ENCODE measurements at regions not wholly inside any gene's neighbourhood (a gene's known extent, or its start where the extent isn't known, plus 50 kb on each side); places are given as distances from the start of the nearest gene placed in this dataset.
"Not testable (repeated sequence)": the region's sequence is repeated elsewhere in the genome, so short reads cannot be mapped to it uniquely, and the experiment has no call there.

DNA sequence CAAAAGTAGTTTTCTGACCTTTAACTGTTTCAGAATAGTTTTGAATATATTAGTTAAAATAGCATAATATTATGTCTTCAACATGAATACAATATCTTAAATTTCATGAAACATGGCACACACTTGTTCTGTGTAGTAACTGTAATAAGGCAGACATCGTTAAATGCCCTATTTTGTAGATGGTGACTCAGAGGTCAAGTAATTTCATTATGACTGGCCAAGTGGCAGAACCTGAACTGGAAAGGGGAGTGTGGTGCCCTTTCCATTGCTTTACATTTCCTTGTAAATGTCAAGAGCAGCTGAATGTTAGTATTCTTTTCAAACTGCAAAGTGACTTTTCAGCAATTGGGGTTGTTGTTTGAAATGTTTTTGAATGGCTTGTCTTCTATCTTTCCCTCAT, 201.2 kb upstream of the CDKN2B start:
- Histone ChIP-seq H3K4me1 (peaks cover 4% of the 10 kb centered on the region; the same call in 1 of the 2 replicates), H3K27me3 (ENCODE audit: low read depth) (no peaks in the 10 kb centered on the region), H3K4me3 (no peak overlapping the region), H3K36me3 (replicated peaks) (no peaks in the 10 kb centered on the region), H3K9me3 (no peaks in the 10 kb centered on the region)
- in situ Hi-C loops (cut with MboI; ENCODE audit: low sequenced_read_pairs): no loop called here
- DNase-seq (ENCODE audit: low spot score in 2 of 2): no peak

DNA sequence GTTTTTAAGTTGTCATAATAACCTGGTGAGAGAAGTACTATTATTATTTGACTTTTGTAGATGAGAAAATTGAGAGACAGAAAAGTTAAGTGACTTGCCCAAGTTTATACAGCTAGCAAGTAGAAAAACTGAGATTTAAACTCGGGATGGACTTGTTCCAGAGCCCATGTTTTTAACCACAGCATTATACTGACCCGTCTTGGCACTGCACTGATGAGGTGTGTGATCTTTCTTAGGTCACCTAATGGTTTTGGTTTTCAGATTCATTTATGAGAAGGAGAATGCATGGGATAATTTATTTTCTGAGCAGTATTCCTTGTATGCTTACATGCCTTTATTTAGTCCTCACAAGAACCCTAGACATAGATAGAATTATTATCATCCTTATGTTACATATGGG, 201.8 kb upstream of the CDKN2B start:
- Histone ChIP-seq H3K9me3 (no peaks in the 10 kb centered on the region), H3K4me3 (no peak overlapping the region), H3K36me3 (replicated peaks) (no peaks in the 10 kb centered on the region), H3K27me3 (ENCODE audit: low read depth) (no peaks in the 10 kb centered on the region), H3K4me1 (peaks cover 8% of the 10 kb centered on the region; the same call in 1 of the 2 replicates)
- in situ Hi-C loops (cut with MboI; ENCODE audit: low sequenced_read_pairs): no loop called here
- DNase-seq (ENCODE audit: low spot score in 2 of 2): no peak

DNA sequence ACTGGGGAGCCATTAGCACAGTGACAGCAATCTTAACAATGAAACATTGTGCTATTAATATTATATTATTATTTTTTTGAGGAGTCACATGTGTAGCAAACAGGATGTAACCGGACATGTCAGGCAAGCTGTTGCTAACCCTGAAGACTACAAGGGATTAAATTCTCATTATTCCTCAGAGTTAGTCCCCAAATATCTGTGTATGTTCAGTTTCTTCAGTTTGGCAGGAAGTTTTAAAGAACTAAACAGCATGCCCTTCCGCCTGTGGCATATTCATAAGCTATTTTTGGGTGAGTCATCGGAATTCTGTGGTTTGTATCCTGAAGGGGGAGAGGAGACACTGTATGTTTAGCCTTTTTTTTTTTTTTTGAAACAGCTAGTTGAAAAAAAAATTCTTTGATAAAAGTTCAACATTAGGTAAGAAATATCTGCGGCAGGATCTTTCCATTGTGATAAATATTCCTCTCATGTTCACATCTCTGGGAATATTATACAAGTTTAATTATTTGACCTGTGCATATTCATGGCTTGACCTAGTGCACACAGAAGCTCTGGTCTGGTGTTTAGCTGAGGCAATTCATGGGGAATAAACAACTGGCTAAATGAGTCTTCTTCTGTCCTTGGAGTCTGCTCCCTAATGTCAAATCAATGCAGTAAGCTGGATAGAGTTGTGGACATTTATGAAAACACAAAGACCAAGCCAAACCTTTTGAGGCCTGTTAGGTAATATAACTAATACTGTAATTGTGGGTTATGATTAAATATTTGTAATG, 202.7 kb upstream of the CDKN2B start:
- DNase-seq (ENCODE audit: low spot score in 2 of 2): no peak
- in situ Hi-C loops (cut with MboI; ENCODE audit: low sequenced_read_pairs): no loop called here
- Histone ChIP-seq H3K4me3 (no peak overlapping the region), H3K36me3 (replicated peaks) (no peaks in the 10 kb centered on the region), H3K9me3 (no peaks in the 10 kb centered on the region), H3K4me1 (peaks cover 8% of the 10 kb centered on the region; the same call in 1 of the 2 replicates), H3K27me3 (ENCODE audit: low read depth) (no peaks in the 10 kb centered on the region)

DNA sequence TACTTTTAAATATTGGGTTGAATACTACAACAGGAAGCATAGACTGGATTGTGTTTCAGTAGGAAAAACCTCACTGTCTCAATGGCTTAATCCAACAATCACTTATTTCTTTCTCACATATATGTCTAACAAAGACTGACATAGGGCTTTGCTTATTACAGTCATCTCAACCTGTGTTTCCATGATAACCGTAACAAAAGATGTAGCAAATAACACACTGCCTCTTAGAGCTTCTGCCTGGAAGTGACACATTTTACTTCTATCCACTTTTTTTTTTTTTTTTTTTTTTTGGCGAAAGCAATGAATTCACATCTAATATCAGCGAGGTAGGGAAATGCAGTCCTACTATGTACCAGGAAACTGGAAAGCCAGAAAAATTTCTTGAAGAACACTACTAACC, 204.9 kb upstream of the CDKN2B start:
- in situ Hi-C loops (cut with MboI; ENCODE audit: low sequenced_read_pairs): no loop called here
- Histone ChIP-seq H3K4me1 (peaks cover 13% of the 10 kb centered on the region), H3K9me3 (no peaks in the 10 kb centered on the region), H3K4me3 (no peak overlapping the region), H3K27me3 (ENCODE audit: low read depth) (no peaks in the 10 kb centered on the region), H3K36me3 (replicated peaks) (no peaks in the 10 kb centered on the region)
- no peak for DNase-seq (ENCODE audit: low spot score in 2 of 2)

DNA sequence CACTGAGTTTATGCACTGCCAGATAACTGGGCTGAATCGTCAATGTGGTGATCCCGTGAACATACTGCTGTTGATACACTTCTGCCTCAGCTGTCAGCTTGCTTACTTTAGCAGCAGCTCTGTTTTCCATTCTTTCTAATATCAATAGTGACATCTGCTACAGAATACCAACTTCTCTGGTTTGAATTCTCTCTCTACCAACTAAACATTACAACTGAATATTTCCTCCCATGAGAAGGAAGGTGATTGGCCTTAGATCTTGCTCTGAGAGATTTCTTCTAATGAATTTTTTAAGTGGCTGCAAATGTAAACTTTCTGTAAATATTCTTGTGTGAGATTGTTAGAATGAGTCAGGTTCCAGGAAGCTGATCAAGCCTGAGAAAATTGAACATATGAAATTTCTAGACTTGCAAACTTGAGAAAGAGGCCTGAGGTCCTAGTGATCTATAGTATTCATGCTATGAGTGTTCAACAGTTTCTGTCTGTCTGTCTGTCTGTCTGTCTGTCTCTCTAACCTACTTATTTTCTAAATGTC, 205.5 kb upstream of the CDKN2B start:
- H3K36me3 ChIP-seq (replicated peaks): no peaks in the 10 kb centered on the region
- H3K4me3 ChIP-seq: no peak overlapping the region
- H3K4me1 ChIP-seq: peaks cover 16% of the 10 kb centered on the region
- in situ Hi-C loops (cut with MboI; ENCODE audit: low sequenced_read_pairs): no loop called here
- no peaks in the 10 kb centered on the region for H3K27me3 ChIP-seq (ENCODE audit: low read depth)
- DNase-seq (ENCODE audit: low spot score in 2 of 2): no peak
- H3K9me3 ChIP-seq: no peaks in the 10 kb centered on the region

DNA sequence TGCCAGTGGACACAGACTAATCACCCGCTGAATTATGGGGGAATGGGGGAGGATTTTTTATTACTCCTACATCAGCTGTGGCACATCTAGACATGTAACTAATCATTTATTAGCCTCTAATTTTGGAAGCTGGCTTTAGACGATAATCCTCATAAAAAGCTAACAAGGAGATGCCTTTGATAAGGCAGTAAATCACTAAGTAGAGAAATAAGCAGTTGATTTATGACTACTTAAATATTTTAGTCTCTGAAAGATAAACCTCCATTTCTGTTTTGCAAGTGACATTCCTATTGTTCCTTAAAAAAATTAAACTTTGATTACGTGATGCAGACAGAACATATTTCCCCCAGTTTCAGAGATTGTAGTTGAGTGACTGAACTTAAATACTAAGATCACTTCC, 206.4 kb upstream of the CDKN2B start:
- Histone ChIP-seq H3K4me3 (no peak overlapping the region), H3K4me1 (peaks cover 16% of the 10 kb centered on the region), H3K36me3 (replicated peaks) (no peaks in the 10 kb centered on the region), H3K9me3 (no peaks in the 10 kb centered on the region), H3K27me3 (ENCODE audit: low read depth) (no peaks in the 10 kb centered on the region)
- DNase-seq (ENCODE audit: low spot score in 2 of 2): no peak
- in situ Hi-C loops (cut with MboI; ENCODE audit: low sequenced_read_pairs): no loop called here

DNA sequence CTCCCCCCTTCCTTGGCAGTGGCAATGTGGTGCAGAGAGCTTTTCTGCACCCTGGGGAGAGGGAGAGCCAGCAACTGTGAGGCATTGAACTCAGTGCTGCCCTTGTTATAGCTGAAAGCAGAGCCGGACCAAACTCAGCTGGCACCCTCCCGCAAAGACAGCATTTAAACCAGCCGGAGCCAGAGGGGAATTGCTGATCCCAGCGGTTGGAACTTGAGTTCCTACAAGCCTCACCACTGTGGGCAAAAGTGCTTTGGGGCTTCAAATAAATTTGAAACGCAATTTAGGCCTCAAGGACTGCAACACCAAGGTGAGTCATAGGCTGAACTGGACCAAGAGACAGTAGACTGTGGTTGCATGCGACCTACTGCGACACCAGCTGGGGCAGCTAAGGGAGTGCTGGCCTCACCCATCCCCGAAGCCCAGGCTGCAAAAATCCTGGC, 207.6 kb upstream of the CDKN2B start:
- in situ Hi-C loops (cut with MboI; ENCODE audit: low sequenced_read_pairs): no loop called here
- no peaks in the 10 kb centered on the region for H3K9me3 ChIP-seq
- H3K4me3 ChIP-seq: no peak overlapping the region
- H3K27me3 ChIP-seq (ENCODE audit: low read depth): no peaks in the 10 kb centered on the region
- DNase-seq (ENCODE audit: low spot score in 2 of 2): no peak
- H3K4me1 ChIP-seq: peaks cover 16% of the 10 kb centered on the region
- no peaks in the 10 kb centered on the region for H3K36me3 ChIP-seq (replicated peaks)

DNA sequence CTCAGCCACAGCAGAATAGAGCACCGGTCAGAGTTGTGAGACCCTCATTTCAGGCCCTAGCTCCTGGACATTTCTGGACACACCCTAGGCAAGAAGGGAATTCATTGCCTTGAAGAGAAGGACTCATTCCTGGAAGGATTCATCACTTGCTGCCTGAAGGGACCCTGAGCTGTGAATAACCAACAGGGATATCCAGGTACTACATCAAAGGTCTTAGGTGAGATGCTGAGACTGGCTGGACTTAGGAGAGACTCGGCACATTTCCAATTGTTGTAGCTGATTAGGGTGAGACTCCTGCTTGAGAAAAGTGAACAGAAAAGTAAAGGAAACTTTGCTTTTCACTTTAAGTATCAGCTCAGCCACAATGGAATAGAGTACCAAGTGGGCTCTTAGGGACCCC, 208.1 kb upstream of the CDKN2B start:
- Histone ChIP-seq H3K4me3 (no peak overlapping the region), H3K36me3 (replicated peaks) (no peaks in the 10 kb centered on the region), H3K9me3 (no peaks in the 10 kb centered on the region), H3K27me3 (ENCODE audit: low read depth) (no peaks in the 10 kb centered on the region), H3K4me1 (peaks cover 16% of the 10 kb centered on the region)
- in situ Hi-C loops (cut with MboI; ENCODE audit: low sequenced_read_pairs): no loop called here
- no peak for DNase-seq (ENCODE audit: low spot score in 2 of 2)

DNA sequence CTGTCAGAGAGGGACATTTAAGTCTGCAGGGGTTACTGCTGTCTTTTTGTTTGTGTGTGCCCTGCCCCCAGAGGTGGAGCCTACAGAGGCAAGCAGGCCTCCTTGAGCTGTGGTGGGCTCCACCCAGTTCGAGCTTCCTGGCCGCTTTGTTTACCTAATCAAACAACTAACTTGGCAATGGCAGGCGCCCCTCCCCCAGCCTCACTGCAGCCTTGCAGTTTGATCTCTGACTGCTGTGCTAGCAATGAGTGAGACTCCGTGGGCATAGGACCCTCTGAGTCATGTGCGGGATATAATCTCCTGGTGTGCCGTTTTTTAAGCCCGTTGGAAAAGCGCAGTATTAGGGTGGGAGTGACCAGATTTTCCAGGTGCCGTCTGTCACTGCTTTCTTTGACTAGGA, 216.8 kb upstream of the CDKN2B start:
- not testable (repeated sequence) for DNase-seq (ENCODE audit: low spot score in 2 of 2); H3K4me3 ChIP-seq; H3K36me3 ChIP-seq (replicated peaks); H3K27me3 ChIP-seq (ENCODE audit: low read depth); H3K4me1 ChIP-seq; H3K9me3 ChIP-seq
- in situ Hi-C loops (cut with MboI; ENCODE audit: low sequenced_read_pairs): loop anchor here (25.0 kb wide), 1 partner anchor 214 kb away; the partner anchor contains the start of gene CDKN2B

DNA sequence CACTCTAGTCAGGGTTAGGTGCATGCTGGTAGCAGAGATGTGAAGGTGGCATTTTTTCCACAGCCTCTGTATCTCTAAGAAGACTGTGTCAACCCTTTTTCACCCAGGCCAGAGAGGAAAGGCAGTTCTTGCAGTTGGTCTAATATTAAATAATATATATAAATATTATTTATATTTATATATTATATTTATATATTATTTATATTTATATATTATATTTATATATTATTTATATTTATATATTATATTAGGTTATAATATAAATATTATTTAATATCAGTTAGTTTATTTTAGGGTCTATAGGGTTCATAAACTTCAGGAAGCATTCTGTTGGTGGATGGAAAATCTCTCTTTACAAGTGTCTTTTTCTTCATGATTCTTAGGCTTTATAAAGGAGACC, 218.6 kb upstream of the DMRTA1 start:
- Histone ChIP-seq H3K27me3 (ENCODE audit: low read depth) (no peaks in the 10 kb centered on the region), H3K36me3 (replicated peaks) (no peaks in the 10 kb centered on the region), H3K4me3 (no peak overlapping the region), H3K4me1 (no peaks in the 10 kb centered on the region), H3K9me3 (no peaks in the 10 kb centered on the region)
- in situ Hi-C loops (cut with MboI; ENCODE audit: low sequenced_read_pairs): loop anchor here (25.0 kb wide), 1 partner anchor 216 kb away; the partner anchor contains the start of gene CDKN2B
- DNase-seq (ENCODE audit: low spot score in 2 of 2): no peak

DNA sequence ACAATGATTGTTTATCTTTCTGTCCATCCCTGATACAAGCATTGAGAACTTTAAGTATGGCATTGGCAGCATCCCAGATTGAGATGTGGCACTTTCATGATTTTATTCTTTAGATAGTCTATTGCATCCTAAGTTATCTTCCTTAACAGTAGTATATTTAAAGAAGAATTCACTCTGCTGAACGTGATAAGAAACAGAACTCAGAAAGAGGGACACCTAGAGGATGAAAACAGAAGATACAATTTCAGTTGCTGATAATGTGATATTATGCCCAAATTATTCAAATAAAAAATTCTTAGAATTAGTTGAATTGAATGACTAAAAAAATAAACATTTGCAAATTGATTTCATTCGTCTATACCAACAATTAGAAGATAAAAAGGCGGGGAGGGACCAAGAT, 218.1 kb upstream of the DMRTA1 start:
- no peak for DNase-seq (ENCODE audit: low spot score in 2 of 2)
- Histone ChIP-seq H3K4me3 (no peak overlapping the region), H3K36me3 (replicated peaks) (no peaks in the 10 kb centered on the region), H3K27me3 (ENCODE audit: low read depth) (no peaks in the 10 kb centered on the region), H3K4me1 (no peaks in the 10 kb centered on the region), H3K9me3 (no peaks in the 10 kb centered on the region)
- in situ Hi-C loops (cut with MboI; ENCODE audit: low sequenced_read_pairs): loop anchor here (25.0 kb wide), 1 partner anchor 216 kb away; the partner anchor contains the start of gene CDKN2B

DNA sequence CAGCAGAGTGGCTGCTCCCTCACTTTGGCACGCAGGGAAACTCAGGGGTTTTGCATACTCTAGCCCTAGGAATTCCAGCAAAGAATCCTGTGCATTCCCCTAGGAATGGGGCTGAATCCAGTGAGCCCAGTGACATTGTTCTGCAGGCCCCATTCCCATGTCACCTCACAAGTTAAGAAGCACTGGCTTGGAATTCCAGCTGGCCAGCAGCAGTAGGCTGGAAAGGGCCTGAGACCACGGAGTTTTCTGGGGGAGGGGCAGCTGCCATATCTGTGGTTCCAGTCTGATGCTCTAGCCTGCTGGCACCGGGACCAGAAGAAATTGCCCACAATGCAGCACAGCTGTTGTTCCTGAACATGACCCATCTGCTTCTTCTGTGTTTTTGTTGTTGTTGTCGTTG, 217.6 kb upstream of the DMRTA1 start:
- H3K9me3 ChIP-seq: no peaks in the 10 kb centered on the region
- no peaks in the 10 kb centered on the region for H3K36me3 ChIP-seq (replicated peaks)
- in situ Hi-C loops (cut with MboI; ENCODE audit: low sequenced_read_pairs): loop anchor here (25.0 kb wide), 1 partner anchor 217 kb away; the partner anchor contains the start of gene CDKN2B
- H3K27me3 ChIP-seq (ENCODE audit: low read depth): no peaks in the 10 kb centered on the region
- no peak for DNase-seq (ENCODE audit: low spot score in 2 of 2)
- no peaks in the 10 kb centered on the region for H3K4me1 ChIP-seq
- no peak overlapping the region for H3K4me3 ChIP-seq

DNA sequence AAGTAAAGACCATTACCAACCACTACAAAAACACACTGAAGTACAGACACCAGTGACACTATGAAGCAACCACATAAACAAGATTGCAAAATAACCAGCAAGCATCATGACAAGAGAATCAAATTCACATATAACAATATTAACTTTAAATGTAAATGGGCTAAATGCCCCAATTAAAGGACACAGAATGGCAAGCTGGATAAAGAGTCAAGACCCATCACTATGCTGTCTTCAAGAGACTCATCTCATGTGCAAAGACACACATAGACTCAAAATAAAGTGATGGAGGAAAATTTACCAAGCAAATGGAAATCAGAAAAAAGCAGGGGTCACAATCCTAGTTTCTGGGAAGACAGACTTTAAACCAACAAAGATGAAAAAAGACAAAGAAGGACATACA, 215.3 kb upstream of the DMRTA1 start:
- in situ Hi-C loops (cut with MboI; ENCODE audit: low sequenced_read_pairs): loop anchor here (5.0 to 25.0 kb wide), 2 partner anchors 219 to 414 kb away; partner anchors contain the start of gene CDKN2B
- not testable (repeated sequence) for H3K4me3 ChIP-seq, H3K4me1 ChIP-seq

DNA sequence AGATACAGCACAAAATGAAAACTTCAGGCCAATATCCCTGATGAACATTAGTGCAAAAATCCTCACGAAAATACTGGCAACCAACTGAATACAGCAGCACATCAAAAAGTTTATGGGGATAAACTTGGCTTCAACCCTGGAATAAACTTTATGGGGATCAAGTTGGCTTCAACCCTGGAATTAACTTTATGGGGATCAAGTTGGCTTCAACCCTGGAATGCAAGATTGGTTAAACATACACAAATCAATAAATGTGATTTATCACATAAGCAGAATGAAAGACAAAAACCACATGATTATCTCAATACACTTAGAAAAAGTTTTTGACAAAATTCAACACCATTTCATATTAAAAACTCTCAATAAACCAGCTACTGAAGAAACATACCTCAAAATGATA, 213.7 kb upstream of the DMRTA1 start:
- in situ Hi-C loops (cut with MboI; ENCODE audit: low sequenced_read_pairs): loop anchor here (5.0 to 25.0 kb wide), 2 partner anchors 221 to 416 kb away; partner anchors contain the start of gene CDKN2B
- H3K9me3 ChIP-seq: no peaks in the 10 kb centered on the region
- H3K27me3 ChIP-seq (ENCODE audit: low read depth): no peaks in the 10 kb centered on the region
- H3K4me1 ChIP-seq: no peaks in the 10 kb centered on the region
- no peak for DNase-seq (ENCODE audit: low spot score in 2 of 2)
- no peaks in the 10 kb centered on the region for H3K36me3 ChIP-seq (replicated peaks)
- no peak overlapping the region for H3K4me3 ChIP-seq

More for the DNA sequence above, 215.3 kb upstream of the DMRTA1 start:
- DNase-seq (ENCODE audit: low spot score in 2 of 2); H3K9me3 ChIP-seq; H3K36me3 ChIP-seq (replicated peaks); H3K27me3 ChIP-seq (ENCODE audit: low read depth): not testable (repeated sequence)
